AML-193 (cell line): ENCODE measurements at regions not wholly inside any gene's neighbourhood (a gene's known extent, or its start where the extent isn't known, plus 50 kb on each side); places are given as distances from the start of the nearest gene placed in this dataset.
"Not testable (repeated sequence)": the region's sequence is repeated elsewhere in the genome, so short reads cannot be mapped to it uniquely, and the experiment has no call there.

Source experiments
- DNase-seq, 2 experiments: peaks; one replicate each; lab custom pipeline; 2025; lab: John Stamatoyannopoulos, UW

DNA sequence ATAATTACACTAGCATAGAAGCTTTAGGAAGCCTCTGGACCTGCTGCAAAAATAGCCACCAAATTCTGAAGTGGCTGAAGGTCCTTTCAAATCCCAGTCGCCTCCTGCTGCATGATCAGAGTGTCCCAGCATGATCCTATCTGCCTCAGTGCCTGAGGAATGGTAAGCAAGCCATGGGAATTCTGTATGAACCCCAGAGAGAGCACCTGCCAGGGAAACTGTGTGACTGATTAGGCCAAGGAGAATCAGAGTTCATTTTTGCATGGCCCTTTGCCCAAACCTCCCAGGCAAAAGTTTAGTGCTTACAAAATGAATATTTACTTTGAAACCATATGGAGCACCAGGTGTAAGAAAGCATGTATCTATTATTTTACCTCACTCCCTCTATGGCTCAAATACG lies 221.4 kb downstream of the ARL4C start:
- DNase-seq, result no peak

DNA sequence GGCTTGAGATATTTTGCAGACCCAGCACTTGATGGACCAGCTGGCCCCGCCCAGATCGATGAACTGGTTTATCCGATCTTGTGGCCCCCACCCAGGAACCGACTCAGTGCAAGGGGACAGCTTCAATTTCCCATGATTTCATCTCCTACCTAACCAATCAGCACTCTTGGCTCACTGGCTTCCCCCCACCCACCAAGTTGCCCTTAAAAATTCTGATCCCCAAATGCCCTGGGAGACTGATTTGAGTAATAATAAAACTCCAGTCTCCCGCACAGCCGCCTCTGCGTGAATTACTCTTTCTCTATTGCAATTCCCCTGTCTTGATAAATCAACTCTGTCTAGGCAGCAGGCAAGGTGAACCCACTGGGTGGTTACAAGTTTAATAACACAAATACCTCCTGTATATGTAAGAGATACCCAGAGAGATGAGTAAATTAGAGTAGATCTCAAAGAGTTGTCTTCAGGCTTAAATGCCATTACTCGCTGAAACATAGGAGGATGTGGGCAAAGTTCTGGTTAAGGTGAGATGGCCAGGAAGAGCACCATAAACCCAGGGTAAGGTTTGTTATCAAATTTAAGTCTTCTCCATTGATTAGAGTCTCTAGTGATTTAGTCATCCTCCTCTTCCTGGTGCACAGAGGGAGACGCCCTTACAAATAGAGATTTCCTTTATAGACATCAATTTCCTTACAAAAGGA lies 222.8 kb downstream of the ARL4C start:
- DNase-seq, result no peak

DNA sequence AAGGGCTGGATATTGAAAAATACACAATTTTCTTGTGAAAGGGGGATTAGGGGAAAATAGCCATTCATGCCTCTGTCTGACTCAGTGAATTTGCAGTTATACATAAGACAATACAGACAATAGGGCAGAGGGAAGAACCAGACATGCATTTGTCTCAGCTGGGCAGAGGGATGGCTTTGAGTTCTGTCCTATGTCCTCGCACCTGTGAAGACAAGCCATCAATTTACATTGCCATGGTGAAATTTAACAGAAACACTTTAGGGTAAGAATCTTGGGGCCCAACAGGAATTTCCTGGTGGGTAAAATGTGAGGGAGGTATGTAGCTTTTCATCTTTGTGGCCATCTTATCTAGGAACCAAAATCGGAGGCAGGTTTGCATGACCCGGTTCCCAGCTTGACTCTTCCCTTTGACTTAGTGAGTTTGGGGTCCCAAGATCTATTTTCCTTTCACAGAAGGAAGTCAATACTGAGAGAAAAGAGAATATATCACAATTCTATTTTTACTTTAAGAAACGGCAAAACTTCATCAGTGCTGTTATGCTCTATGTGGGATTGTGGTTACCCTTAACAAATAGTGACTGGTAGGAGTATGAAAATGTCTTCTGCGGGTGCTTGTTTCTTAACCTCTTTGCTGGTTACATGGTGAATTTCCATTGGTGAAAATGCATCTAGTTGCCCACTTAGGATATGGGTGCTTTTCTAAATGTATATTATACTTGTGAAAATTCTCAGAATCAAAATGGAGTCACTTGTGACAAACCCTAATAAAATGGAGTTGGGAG lies 221.8 kb downstream of the SPP2 start:
- no peak for DNase-seq

DNA sequence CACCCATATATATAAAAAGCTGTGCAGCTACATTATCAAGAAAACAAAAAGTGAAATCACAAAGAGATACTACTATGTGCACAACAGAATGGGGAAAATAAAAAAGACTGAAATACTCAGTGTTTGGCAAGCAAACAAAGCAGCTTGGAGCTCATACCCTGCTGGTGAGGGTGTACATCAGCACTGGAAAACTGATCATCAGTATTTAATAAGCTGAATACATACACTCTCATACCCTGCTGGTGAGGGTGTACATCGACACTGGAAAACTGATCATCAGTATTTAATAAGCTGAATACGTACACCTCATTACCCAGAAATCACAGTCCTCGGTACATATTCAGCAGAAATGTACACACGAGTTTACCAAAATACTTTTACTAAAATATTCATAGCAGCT lies 220.8 kb downstream of the SPP2 start:
- DNase-seq, result no peak

DNA sequence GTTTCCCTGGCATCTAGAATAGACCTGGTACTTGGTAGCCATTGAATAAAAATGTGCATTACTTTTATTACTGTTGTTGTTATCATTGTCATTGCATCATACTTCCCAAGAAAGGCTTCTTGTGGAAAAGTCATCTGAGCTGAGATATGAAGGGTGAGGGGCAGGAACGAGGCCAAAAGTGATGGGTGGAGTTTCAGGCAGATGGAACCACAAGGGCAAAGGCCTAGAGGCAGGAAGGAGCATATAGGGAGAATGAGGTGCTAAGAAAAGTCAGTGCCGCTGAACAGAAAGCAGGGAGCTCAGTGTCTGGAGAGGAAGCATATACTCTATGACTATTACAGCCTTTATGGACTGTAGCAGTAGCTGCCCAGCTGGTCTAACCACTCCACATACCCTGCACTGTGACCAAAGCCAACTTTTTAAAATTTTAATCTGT lies 219.3 kb downstream of the SPP2 start:
- no peak for DNase-seq

DNA sequence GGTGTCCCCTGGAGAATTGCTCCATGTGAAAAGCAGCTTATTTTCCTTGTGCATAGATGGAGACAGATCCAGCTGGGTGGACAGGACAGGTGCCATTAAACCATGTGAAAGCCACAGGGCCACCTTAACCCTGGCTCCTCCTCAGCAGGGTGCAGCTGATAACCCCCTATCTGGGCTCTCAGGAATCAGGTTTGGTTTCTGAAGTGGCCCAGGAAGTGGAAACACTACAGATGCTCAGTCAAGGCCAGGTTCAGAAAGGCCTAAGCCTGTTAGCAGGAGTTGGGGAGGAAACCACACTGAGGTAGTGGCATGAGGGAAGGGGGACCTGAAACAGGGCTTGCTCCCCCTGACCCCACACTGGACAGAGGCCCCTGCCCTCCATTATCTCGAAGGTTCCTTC lies 217.0 kb downstream of the SPP2 start:
- DNase-seq, result no peak

DNA sequence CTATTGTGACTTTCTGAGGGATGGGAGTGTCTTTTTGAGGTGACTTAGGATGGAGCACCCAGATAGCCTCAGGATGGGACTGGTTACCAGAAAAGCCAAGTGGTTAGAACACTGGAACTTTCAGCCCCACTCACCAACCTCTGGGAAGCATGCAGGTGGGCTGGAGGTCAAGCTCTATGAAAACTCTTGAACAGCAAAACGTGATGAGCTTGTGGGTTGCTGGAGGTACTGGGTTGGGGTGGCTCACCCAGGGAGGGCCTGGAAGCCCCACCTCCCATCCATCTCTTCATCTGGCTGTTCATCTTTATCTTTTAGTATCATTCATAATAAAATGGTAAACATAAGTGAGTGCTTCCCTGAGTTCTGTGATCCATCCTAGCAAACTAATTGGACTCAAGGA lies 216.4 kb downstream of the SPP2 start:
- no peak for DNase-seq

DNA sequence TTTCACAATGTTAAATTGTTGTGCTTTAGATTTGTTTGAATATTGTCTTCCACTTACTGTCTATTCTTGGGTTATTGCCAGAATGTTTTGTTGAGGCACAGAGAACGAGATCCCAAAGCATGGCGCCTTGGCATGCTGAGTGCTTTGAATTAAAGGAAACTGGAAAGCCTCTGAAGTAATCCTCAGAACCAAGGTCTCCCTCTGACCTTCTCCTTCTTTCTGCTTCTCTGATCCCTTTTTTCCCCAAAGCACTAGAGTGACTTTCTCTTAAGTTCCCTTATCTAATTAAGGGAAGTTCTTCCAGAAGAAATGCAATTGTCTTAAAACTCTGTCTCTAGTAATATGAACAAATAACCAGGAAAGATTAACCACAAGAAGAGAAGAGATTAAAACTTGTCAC lies 214.7 kb downstream of the SPP2 start:
- DNase-seq, result no peak

DNA sequence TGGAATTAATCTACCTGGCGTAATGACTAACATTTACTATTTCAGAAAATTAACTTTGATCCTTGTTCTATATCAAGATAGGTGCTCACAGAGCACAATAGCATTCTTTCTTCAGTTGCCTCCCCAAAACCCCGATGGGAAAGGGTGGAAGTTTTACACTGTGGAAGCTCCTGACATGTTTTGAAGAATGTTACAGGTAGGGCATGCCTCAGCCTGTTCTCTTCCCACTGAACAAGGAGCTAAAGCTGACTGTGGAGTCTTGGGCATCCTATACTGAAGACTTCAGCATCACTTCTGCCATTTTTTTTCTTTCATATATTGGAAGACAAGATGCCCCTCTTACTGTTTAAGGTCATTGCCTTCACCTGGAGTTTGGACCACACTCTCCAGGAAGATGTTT lies 211.2 kb downstream of the SPP2 start:
- no peak for DNase-seq

DNA sequence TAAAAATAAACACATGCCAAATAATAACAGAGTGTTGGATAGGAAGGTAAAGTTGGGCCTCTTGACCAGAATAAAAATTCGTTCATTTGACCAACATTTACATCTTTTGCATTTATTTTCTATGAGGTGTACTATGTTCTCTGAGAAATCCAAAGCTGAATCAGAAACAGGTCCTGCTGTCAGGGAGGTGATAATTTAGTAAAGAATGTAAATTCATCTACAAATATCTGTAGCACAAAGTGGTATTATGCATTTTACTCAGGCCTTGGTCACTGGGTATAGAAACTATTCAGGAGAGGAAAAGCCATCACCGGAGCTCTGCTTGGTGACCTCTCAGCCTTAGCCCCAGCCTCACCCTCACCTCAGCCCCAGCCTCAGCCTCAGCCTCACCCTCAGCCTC lies 208.9 kb downstream of the SPP2 start:
- no peak for DNase-seq

DNA sequence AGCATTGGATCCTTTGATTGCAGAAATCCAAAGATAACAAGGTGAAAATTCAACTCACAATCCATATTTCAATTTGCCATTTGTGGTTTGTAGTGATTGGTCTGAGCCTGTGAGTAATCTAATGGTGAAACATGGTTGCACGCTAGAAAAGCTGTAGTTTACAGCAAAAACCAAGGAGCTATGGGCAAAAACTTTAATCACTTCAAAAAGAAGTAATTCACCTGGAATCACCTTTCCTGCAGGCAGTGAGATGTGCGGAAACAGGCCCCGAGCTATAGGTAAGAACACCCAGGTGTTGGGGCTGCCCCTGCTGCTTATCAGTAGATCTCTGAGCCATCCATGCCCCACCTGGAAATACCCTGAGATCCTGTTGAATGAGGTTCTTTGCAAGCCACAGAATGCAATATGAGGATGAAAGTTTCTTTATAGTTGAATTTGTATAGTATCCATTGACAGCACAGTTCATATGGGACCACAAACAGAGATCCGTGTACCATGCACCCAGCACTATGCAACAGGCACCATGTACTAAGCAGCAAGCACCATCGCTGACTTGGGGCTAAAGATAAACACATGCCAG lies 208.2 kb downstream of the SPP2 start:
- DNase-seq, result no peak

DNA sequence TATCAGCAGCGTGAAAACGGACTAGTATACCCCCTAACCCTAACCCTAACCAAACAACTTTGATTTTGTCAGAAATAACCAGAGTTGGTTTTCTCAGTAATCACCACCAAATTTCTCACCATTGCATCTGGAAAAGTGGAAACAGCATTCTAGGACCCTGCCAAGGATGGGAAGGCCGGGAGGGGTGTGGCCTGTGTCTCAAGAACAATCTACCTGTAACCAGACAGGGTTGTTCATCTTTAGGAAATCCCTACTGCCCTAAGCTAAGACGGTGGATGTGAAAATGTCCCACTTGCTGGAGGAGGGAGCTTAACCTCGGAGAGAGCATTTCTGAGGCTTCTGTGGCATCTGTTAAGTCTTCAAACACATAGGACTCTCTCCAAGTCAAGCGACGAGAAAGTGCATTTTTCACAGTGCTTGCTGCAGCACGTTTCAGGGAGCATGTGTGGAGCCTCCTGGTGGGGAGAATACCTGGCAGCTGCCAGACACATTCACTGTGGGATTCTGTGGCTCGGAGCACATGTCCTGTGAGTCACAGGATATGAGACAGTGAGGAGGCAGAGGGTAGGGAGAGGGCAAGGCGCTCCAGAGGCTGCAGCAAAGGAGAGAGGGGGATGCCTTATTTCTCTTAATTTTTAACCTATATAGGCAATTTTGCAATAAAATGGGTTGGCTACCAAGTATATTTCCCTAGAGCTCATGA lies 207.5 kb downstream of the SPP2 start:
- DNase-seq, result no peak

DNA sequence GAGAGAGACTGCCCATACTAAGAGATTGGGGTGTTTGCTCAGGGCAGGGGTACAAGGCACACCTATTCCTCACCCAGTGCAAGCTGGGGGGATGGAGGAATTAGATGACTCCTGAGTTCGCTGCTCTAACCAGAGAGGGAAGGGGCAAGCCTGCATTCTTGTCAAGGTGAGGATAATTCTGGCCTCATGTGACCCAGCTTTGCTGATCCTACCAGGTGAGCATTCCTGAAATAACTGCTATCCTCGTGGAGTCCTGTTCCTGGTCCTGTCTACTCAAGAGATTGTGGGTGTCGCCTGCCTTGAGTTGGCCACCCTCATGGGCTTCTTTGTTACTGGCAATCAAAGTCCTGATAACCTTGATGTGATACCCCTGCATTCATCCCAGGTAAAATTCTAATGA lies 206.0 kb downstream of the SPP2 start:
- DNase-seq, result no peak

DNA sequence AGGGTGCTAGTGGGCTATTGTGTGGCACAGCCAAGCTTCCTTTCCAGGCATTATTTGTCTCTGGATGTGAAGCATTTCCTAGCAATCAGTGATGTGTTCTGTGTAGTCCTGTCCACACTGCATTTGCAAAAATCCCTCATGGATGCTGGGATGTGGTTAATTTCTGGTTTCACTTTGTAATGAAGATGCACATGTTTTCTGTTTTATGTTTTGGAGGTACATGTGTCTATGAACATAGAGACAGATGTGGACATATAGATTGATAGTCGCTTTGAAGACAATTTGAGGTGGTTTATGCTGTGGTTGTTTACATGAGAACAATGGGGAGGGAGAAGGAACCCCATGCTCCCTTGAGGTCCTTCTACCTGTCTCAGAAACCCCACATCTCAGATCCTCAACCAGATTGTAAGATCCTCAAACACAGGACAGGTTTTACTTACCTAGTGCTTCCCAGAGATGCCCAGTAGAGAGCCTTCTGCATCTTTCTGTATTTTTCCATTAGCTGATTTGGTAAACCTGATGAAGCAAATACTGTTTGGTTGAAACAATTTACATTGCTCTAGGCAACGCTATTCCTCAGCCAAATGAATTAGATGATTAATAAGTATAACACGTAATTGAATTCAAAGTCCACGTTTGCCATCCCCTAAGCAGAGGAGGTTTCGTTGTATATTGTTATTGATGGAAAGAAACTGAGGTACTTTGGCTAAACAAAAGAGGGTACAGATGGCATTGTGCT lies 204.4 kb downstream of the SPP2 start:
- DNase-seq, result no peak

DNA sequence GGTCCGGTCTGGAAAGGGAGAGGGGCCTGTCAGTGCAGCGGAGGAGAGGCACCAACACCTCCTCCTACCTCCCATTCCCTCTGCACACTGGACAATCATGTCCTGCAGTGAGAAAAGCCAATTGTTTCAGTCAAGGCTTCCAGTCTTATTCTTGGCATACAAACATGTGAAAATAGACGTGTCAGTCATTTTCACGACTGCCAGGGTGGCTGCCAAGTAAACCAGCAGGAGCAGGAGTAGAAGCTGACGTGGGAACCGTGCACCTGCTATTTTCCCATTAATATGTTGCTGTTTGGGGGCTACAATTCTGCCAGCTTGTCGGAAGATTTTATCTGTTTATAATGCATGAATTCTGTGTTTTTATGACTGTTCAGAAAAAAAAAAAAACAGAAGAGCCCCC lies 202.3 kb downstream of the SPP2 start:
- DNase-seq, result no peak

DNA sequence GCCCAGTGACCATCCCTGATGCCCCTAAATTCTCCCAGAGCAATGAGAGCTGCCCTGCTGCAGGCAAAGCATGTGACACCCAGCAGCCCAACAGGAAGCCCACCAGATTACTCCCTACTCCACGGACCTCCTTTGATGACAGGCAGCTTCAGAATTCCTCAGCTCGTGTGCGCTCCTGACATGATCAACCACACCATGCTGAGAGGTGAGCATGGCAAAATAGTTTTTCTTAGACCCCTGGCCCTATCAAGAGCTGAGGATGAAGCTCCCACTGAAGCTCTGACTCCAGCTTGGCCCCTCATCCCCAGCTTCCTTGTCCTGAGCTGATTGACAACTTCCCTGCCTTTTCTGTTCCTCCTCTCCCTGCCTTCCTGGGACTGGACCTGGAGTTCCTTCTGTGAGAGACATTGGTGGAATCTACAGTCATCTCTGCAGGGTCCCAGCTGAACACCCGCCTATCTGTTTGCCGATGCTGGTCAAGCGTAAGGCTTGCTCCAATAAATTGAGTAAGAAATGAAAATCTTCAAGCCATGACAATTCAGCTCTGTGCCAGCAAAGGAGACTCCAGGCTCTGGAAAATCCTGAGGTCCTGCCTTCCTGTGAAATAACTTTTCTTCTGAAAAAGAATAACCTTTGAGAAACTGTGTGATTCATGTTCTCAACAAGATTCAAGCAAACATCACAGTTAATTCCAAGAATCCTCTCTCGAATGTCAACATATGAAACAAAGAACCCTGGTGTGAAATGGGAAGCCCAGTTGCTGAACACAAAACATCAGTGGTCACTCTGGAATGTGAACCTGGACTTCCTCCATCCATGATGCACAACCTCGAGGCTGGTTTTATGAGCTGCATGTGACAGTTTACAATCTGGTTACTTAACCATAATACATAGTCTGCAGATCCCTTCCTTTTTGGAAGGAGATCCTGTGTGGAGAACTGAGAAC lies 201.1 kb downstream of the SPP2 start:
- no peak for DNase-seq

DNA sequence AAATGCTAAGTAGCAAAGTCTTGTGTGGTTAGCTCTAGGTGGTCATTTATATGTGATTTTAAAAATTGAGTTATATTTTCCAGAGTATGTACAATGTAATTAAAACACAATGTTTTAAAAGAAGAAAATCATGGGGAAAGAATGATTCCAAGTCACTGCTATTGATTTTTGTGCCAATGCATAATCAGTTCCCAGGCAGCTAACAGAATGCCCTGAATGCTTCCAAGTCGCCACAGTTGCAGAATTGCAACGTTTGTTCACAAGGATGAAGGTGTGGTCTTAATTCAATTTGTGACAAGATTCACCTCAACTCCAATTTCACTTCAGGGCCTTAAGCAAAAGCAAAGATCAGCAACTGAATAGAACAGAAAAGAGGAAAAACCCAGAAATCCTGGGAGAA lies 200.4 kb downstream of the SPP2 start:
- no peak for DNase-seq

DNA sequence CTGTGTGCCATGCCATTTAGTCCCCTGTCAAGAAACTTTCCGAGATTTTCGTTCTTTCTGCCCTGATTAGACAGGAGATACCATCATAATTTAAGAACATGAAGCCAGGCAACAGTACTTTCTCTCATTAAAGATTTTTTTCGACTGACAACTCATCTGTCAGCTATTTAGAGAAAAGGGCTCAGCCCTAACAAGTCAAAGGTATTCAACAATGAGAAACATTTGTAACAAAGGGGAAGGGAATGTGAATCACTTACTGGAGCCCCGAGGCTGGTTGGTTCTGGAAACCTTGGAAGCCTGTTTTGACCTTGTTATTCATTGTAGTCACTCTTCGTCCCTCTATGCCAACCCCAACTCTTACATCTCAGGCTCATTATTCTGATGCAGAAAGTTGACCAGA lies 199.4 kb downstream of the SPP2 start:
- DNase-seq, result no peak

DNA sequence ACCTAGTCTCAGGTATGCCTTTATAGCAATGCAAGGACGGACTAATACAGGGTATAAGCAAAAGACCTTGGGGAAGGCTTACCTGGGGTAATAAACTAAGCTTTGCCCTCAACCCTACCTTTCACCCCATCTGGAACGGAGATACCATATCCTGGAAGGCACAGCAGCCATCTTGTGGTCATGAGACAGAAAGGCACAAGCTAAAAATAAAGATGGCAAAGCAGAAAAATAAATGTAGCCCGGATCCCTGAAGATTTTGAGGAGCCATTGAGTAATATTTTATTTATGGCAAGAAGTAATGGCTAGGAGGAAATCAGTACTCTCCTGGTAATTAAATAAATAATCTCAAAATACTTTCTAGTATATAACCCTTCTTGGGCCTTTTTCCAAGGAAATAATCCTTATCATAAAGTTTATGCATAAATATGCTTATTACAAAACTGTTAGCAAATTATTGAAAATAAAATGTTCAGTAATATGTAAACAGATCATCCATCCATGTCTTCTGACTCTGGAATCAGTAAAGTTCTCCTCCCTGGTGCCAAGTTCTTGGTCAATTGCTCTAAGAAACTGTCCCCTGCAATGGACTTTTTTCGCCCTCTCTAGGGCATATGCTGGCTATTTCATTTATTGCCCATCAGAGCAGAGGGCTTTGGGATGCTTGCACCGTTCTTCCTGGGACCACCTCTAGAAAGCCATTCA lies 198.7 kb downstream of the SPP2 start:
- DNase-seq, result no peak

DNA sequence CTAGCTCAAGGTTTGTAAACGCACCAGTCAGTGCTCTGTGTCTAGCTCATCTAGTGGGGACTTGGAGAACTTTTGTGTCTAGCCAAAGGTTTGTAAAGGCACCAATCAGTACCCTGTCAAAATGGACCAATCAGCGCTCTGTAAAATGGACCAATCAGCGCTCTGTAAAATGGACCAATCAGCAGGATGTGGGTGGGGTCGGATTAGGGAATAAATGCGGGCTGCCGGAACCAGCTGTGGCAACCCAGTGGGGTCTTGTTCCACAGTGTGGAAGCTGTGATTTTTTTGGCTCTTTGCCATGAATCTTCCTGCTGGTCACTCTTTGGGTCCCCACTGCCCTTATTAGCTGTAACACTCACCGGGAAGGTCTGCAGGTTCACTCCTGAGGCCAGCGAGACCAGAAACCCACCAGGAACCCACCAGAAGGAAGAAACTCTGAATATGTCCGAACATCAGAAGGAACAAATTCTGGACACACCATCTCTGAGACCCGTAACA lies 197.8 kb downstream of the SPP2 start:
- not testable (repeated sequence) for DNase-seq
